B cell (primary cell): ENCODE measurements at regions not wholly inside any gene's neighbourhood (a gene's known extent, or its start where the extent isn't known, plus 50 kb on each side); places are given as distances from the start of the nearest gene placed in this dataset.

Experiments
- CTCF ChIP-seq: fragments of 200-600 bp; IDR thresholded peaks from one replicate; pipeline ENCODE4 v1.8.0; 2022; ENCODE audit warnings: antibody characterized with exemption, mild to moderate bottlenecking
- EZH2 ChIP-seq: IDR thresholded peaks from 2 replicates; pipeline ENCODE4 v1.6.1; 2012; ENCODE audit warnings: borderline replicate concordance, low read depth, mild to moderate bottlenecking, moderate library complexity, low read length; ENCODE audit not compliant: insufficient read depth, poor library complexity, severe bottlenecking

GRCh38 chr15:94070356-94071295 lies 160.7 kb upstream of the MCTP2 start:
- TF ChIP-seq CTCF (no peak), EZH2 (no peak)
